COLO829 (cell line): ENCODE measurements at regions not wholly inside any gene's neighbourhood (a gene's known extent, or its start where the extent isn't known, plus 50 kb on each side); places are given as distances from the start of the nearest gene placed in this dataset.

ENCODE experiments used
- DNase-seq: peaks from one replicate; pipeline ENCODE4 v3.0.0; 2012; ENCODE audit warnings: low spot score

GRCh38 chr9:107948601-107949000, 459.0 kb upstream of the KLF4 start:
- no peak for DNase-seq

- DNase-seq, result no peak
Observed at GRCh38 chr9:107948086-107948485, 458.5 kb upstream of the KLF4 start.

- no peak for DNase-seq
Observed at GRCh38 chr9:107946364-107947141, 457.0 kb upstream of the KLF4 start.

- DNase-seq, result no peak
Observed at GRCh38 chr9:107945961-107946360, 456.4 kb upstream of the KLF4 start.

GRCh38 chr9:107945493-107945892, 455.9 kb upstream of the KLF4 start:
- no peak for DNase-seq

- no peak for DNase-seq
Observed at GRCh38 chr9:107944387-107944786, 454.8 kb upstream of the KLF4 start.

GRCh38 chr9:107943901-107944300, 454.3 kb upstream of the KLF4 start:
- no peak for DNase-seq

- DNase-seq, result no peak
Observed at GRCh38 chr9:107942856-107943255, 453.3 kb upstream of the KLF4 start.

GRCh38 chr9:107942291-107942690, 452.7 kb upstream of the KLF4 start:
- DNase-seq, result no peak

GRCh38 chr9:107940616-107941595, 451.3 kb upstream of the KLF4 start:
- DNase-seq, result no peak

- no peak for DNase-seq
Observed at GRCh38 chr9:107938801-107939386, 449.3 kb upstream of the KLF4 start.

GRCh38 chr9:107935931-107936330, 446.4 kb upstream of the KLF4 start:
- DNase-seq, result no peak

- DNase-seq, result no peak
Observed at GRCh38 chr9:107933516-107933915, 443.9 kb upstream of the KLF4 start.

GRCh38 chr9:107933097-107933496, 443.5 kb upstream of the KLF4 start:
- DNase-seq, result no peak

- no peak for DNase-seq
Observed at GRCh38 chr9:107932601-107933000, 443.0 kb upstream of the KLF4 start.

- no peak for DNase-seq
Observed at GRCh38 chr9:107932046-107932445, 442.5 kb upstream of the KLF4 start.

- DNase-seq, result no peak
Observed at GRCh38 chr9:107931071-107931715, 441.6 kb upstream of the KLF4 start.

GRCh38 chr9:107929443-107929842, 439.9 kb upstream of the KLF4 start:
- DNase-seq, result no peak

- no peak for DNase-seq
Observed at GRCh38 chr9:107928701-107929371, 439.3 kb upstream of the KLF4 start.

GRCh38 chr9:107927276-107927675, 437.7 kb upstream of the KLF4 start:
- DNase-seq, result no peak

GRCh38 chr9:107925749-107926297, 436.3 kb upstream of the KLF4 start:
- DNase-seq, result no peak
